ENCODE measurements at regions not wholly inside any gene's neighbourhood (a gene's known extent, or its start where the extent isn't known, plus 50 kb on each side); places are given as distances from the start of the nearest gene placed in this dataset.
"Not testable (repeated sequence)": the region's sequence is repeated elsewhere in the genome, so short reads cannot be mapped to it uniquely, and the experiment has no call there.

DNA sequence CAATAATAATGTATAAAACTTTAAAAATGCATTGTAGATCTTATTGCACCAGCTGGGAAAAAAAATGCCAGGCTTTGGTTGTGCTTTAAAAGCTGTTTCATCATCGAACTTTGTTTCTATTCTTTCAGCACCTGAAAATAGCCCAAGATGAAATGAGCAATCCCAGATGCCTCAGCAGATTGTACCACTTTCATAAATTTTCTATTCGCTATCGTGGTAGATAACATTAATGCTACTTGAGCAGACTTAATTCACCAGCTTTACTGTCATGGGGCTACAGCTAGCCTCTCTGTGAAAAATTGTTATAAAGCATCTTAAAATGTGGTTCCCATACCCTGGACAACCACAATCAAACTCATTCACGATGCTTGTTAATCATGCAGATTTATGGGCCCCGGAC lies 599.6 kb upstream of the HS3ST1 start:
- in situ Hi-C loops (cut with HindIII; ENCODE audit: low sequenced_read_pairs): no loop called here

DNA sequence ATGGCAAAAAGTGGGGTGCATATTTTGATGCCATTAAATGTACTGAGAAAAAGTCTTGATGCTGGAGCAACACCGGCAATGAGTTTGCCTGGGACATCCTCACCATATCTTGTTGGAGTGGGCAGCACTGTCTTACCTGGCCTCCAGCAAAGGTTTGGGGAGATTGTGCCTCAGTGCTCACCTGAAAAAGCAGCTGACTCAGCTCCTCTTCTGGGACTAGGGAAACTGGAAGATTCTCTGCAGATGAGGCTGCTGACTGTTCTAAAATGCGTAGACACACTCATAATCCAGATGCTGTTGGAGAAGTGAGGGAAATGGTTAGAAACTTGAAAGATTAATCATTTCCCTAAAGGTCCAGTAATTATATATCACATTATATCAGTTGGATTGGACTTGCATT lies 593.7 kb upstream of the HS3ST1 start:
- in situ Hi-C loops (cut with HindIII; ENCODE audit: low sequenced_read_pairs): no loop called here

DNA sequence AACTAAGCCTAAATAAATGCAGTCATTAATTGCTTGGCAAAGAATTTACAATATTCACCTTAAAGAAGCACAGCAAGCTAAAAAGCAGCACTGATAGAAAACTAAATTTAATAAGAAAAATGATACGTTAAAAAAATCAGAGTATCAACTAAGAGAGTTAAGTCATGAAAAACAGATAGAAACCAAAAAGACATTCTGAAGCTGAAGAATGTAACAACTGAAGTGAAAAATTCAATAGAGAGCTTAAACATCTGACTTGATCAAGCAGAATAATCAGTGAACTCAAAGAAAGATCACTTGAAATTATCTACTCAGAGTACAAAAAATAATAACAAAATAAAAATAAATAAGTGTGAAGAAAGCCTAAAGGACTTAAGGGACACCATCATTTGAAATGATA lies 588.0 kb upstream of the HS3ST1 start:
- in situ Hi-C loops (cut with HindIII; ENCODE audit: low sequenced_read_pairs): no loop called here

DNA sequence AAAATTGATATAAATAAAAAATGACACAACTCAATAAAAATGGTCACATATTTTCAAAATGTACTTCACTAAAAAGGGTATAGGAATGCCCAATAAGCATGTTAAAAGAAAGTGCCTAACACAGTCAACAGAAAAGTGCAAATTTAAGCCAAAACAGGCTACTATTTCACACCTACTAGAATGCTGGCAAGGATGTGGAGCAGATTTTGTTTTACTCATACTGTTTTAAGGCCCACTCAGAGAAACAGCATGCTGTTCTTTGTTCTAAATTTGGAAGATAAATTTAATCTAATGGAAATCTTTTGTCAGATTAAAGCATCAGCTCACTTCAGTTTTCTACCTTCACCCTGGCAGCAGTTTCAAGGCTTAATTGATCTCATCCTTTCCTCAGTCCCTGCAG lies 576.8 kb upstream of the HS3ST1 start:
- in situ Hi-C loops (cut with HindIII; ENCODE audit: low sequenced_read_pairs): no loop called here

DNA sequence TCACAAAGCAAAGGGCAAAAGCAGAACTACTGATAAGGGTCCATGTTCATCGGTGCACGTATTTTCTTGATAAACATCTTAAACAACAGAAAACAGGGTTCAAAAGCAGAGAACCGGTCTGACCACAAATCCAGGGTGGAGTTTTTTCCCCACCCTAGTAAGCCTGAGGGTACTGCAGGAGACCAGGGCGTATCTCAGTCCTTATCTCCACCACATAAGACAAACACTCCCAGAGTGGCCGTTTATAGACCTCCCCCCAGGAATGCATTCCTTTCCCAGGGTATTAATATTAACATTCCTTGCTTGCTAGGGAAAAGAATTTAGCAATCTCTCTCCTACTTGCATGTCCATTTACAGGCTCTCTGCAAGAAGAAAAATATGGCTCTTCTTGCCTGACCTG lies 567.9 kb upstream of the HS3ST1 start:
- in situ Hi-C loops (cut with HindIII; ENCODE audit: low sequenced_read_pairs): not testable (repeated sequence)

DNA sequence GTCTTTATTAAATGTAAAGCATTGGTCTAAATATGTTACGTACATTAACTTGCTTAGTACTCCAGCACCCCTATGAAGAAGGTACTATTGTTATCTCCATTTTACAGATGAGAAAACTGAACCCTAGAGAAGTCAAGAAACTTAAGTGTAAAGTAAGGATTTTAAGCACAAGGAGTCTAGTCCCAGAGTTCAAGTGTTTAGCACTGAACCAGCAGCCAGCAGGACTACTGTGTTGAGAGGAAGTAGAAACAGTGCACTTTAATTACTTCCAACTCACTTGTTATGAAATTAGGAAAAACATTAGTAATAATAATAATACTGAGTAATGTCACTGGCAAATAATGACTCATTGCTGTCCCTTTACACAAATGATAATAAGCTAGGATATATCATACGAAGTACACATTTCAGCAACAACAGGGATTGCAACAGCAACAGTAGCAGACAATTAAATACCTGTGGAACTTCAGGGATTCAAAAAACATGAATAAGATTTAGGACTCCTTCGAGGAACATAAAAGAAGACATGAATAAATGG lies 548.1 kb upstream of the HS3ST1 start:
- in situ Hi-C loops (cut with HindIII; ENCODE audit: low sequenced_read_pairs): no loop called here

DNA sequence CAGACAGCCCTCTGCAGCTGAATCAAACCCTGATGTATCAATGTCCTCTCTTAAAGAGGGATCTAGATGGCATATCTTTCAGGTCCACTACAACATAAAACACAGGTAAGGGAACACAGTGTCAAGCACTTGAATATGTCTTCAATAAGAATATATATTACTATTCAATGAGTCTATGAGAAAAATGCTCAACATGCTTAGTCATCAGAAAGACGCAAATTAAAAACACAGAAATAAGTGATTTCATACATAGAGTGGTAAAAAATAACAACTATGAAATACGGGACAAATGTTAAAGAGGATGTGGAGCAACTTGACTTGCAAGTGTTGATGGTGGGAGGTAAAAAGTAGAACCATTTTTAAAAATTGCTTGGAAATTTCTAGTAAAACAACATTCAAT lies 544.6 kb upstream of the HS3ST1 start:
- in situ Hi-C loops (cut with HindIII; ENCODE audit: low sequenced_read_pairs): no loop called here

DNA sequence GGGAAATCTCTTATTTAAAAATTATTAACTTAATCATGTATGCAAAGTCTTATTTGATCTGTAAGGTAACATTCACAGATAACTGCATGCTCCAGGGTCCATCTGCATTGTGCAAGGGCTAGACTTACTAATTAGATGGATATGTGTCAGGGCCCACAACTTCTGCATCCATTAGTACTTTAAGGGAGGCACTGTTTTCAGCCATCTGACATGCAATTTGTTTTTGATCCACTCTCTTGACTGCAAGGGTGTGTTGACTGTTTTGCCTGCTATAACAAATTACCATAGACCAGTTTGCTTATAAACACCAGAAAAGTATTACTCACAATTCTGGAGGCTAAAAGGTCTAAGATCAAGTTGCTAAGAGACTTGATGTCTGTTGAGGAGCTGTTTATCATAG lies 542.1 kb upstream of the HS3ST1 start:
- in situ Hi-C loops (cut with HindIII; ENCODE audit: low sequenced_read_pairs): no loop called here

DNA sequence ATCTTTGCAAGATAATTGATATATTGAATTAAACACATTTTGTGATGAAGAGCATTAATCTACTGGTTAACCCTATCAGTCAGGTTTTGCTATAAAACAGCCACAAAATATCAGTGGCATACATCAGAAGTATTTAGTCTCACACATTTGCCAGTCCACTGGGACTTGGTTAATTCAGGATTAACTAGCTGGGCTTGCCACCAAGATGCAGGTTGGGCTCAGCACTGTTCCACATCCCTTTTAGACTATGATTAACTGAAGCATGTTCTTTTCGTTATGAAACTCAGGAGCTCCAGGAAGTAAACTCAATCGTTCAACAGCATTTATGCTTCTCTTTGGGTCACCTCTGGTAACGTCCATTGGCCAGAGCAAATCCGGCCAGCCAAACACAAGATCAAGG lies 538.1 kb upstream of the HS3ST1 start:
- in situ Hi-C loops (cut with HindIII; ENCODE audit: low sequenced_read_pairs): no loop called here

DNA sequence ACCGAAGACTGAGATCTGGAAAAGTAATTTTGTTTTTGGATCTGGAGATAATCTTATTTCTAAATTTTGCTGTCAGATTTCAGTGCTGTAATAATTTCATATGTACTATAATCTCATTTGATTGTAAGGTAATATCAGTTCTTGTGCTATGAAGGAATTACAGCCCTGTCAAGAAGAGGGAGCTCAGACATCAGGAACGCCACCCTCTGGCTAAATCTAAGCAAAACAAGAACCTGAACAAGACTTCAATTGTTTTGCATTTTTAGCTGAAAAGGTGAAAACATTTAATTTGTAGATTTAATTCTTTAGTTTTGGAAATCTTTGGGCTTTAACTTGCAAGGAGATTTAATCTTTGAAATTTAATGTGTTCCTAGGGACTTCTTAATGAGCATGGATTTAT lies 525.4 kb upstream of the HS3ST1 start:
- in situ Hi-C loops (cut with HindIII; ENCODE audit: low sequenced_read_pairs): no loop called here

DNA sequence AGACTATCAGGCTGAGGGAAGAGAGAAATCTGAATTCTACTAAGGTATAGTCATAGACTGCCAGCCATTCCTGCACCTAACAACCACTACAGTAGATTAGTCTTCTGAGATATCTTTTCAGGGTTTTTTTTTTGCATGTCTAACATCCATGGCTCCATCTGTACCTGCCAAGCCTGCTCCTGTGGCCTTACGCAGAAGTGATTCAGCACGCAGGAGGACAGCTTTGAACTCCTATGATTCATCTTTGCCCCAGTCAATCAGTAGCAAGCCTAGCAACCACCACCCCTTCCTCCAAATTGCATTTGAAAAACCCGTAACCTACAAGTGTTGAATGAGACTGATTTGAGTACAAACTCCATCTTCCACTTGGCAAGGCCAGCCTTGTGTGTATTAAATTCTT lies 520.7 kb upstream of the HS3ST1 start:
- in situ Hi-C loops (cut with HindIII; ENCODE audit: low sequenced_read_pairs): no loop called here

DNA sequence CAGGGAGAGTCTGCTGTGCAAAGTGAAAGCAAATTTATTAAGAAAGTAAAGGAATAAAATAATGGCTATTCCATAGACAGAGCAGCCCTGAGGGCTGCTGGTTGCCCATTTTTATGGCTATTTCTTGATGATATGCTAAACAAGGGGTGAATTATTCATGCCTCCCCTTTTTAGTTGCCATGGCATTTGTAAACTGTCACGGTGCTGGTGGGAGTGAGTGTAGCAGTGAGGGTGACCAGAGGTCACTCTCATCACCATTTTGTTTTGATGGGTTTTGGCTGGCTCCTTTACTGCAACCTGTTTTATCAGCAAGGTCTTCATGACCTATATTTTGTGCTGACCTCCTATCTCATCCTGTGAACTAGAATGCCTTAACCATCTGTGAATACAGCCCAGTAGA lies 518.9 kb upstream of the HS3ST1 start:
- in situ Hi-C loops (cut with HindIII; ENCODE audit: low sequenced_read_pairs): not testable (repeated sequence)

DNA sequence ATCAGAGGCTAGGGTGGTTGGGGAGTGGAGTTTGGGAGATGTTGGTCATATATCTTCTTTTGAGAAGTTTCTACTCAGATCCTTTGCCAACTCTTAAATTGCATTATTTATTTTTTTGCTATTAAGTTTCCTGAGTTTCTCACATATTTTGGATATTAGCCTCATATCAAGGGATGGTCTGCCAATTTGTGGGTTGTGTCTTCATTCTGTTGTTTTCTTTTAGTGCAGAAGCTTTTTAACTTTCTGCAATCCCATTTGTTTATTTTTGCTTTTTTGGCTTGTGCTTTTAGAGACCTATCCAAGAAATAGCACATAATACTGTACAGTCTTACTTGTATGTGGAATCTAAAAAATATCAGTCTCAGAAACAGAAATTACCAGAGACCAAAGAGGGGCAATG lies 509.2 kb upstream of the HS3ST1 start:
- in situ Hi-C loops (cut with HindIII; ENCODE audit: low sequenced_read_pairs): no loop called here

DNA sequence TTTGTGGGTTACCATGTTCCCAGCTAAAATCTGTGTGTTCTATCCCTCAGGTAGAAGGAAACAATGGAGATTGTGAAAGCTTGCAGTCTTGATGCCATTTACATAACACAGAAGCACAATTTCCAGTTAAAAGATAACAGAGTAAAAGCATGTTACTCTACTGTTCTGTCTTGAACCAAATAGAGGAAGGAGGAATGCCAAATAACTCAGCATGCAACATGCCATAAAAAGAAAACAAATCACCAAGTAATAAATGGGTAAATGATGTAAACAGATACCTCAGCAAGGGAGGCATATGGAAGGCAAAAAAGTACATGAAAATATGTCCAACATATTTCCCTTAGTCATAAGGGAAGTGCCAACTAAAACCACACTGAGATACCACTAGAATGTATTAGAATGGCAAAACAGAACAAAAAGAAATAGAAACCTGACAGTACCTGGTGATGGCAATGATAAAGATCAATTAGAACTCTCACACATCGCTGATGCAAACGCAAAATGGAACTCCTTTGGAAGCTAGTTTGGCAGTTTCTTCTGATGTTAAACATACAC lies 502.6 kb upstream of the HS3ST1 start:
- in situ Hi-C loops (cut with HindIII; ENCODE audit: low sequenced_read_pairs): no loop called here

DNA sequence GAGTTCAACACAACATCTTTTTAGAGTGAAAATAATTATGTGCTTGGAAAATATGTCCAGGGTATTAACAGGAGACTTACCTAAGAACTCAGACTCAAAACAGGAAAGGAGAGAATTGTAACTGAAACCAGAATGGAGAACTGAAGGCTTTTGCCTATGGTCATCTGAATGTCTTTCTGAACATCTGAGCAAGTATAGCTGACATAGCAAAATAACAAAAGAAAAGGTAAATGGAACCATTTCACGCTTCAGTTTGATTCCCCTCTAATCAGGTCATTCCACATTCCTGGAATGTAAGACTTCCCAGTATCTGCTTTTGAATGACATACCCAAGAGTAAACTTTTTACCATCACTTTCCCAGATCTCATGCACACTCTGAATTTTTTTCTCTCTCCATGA lies 500.4 kb upstream of the HS3ST1 start:
- in situ Hi-C loops (cut with HindIII; ENCODE audit: low sequenced_read_pairs): no loop called here

DNA sequence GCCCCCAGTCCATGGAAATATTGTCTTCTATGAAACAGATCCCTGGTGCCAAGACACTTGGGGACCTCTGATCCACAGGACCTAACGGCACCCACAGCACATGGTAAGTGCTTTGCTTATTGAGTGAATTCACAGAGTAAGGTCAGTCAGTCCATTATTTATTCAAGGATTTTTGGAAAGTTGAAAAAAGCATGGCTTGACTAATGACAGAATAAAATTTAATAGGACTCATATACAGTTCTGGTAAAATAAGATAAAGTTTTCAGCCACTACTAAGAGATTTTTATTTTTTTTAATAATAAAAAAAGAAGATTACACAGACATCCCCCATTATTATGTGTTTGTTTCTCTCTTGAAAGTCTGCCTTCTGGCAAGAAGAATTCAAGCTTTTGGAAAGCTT lies 490.6 kb upstream of the HS3ST1 start:
- in situ Hi-C loops (cut with HindIII; ENCODE audit: low sequenced_read_pairs): no loop called here

DNA sequence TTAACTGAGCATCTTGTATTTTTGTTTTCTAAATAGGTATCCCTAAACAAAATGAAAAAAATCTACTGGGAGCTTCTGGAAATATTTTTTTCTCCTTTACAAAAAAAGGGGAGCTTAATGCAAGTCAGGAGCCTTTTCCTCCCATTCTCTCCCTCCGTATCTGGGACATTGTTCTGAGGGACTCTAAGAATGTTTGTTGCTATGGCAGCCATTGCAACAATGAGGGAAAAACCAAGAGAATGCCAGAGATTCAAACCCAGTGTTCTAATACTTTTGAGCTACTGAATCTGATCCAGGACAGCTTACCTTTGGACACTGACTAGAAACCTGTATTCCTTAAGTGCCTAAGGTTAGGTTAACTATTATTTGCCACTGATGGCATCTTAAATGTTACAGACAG lies 485.7 kb upstream of the HS3ST1 start:
- in situ Hi-C loops (cut with HindIII; ENCODE audit: low sequenced_read_pairs): no loop called here

DNA sequence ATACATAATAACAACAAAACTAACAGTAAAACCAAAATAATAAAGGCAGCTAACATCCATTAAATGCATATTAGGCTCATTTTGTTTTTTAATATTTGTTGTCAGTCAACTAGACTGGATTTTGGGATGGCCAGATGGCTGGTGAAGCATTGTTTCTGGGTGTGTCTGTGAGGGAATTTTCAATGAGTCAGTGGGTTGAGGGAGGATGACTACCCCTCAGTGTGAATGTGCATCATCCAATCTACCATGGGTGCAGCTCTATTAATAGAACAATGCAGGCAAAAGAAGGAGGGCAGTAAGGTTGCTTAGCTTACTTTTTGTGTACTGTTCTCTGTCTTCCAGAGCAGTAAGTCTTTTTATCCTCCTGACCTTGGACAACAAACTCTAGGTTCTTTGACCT lies 484.2 kb upstream of the HS3ST1 start:
- in situ Hi-C loops (cut with HindIII; ENCODE audit: low sequenced_read_pairs): no loop called here

DNA sequence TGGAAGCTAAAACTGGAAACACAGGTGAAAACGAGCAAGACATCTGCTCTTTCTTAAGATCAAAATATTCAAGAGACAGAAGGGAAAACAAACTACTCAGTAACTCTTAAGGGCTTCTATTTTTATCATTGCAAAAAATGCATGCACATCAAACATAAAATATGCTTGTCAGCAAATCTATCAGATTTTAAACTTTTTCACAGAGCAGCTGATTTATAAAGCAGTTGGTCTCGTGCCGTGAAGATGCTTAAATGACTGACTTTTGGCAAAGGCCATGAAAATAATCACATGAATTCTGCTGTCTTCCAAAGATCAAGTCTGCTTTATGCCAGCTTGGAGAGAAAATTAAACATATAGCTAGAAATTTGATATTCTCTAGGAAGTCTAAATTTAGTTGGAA lies 482.1 kb upstream of the HS3ST1 start:
- in situ Hi-C loops (cut with HindIII; ENCODE audit: low sequenced_read_pairs): no loop called here

DNA sequence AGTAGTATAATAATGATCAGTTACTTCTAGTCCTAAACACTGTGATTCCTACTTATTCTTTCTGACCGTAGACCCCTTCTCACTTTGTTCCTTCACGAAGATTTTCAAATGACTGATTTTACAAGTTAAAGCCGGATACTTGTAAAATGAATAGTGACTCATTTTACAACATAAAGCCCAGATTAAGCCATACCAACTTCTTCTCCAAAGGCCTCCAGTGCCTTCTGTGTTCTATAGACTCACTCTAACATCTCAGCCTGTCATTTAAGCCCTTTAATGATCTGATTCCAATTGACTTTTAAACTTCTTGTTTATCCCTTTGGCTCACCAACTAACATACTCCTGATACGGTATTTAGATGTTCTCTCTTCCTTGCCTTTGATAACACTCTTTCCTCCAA lies 480.0 kb upstream of the HS3ST1 start:
- in situ Hi-C loops (cut with HindIII; ENCODE audit: low sequenced_read_pairs): no loop called here

DNA sequence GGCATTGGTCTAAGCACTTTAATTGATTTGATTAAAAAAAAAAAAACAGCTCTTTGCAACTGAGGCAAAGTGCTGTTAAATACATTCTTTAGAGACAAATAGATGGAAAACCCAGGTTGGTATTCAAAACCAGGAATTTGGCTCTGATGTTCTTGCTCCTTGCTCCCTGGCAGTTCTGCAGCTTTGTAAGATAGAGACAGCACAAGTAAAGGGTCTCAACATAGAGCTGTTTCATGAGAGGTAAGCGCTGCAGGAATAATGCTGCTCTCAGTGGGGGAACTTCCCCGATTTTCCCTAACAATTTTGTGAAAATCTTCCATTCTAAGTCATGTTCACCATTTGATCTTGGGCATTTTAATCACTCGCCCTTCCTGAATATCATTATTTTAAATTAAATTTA lies 479.5 kb upstream of the HS3ST1 start:
- in situ Hi-C loops (cut with HindIII; ENCODE audit: low sequenced_read_pairs): no loop called here

DNA sequence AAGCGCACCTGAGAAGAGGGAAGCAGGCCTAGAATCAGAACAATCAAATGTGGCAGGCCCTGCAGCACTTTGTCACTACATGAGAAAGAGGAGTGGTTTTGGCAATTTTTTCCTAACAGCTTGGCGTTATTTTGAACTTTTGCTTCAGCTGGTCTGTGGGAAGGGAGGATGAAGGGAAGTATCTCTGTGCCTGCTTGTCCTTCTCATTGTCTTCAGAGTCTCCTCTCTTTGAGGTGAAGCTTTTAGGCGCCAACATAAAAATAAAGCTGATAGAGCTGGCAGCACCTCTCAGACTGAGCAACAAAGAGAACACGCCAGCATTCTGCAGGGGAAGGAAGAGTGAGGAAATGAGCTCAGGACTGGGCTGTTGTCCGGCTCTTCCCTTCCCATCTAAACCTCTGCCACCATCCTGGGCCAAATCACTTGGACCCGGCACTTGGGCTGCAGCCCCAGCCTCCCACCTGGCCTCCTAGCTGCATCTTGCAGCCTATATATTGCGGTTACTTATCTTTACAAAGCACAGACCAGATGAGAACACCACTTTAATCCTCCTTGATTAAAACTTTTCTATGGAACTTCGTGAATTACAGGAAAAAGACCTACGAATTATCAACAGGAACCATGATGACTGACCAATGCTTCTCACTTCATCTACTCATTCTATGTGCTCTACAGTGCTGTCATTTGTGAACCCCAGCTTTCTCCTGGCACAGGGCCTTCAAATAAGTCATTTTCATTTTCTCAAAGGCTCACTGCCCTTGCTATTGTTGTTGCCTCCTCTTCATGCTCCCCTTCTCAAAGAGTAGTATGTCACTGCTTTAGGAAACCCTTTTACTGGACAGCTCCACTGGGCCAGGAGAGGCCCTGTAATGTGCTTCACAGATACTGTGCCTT lies 476.4 kb upstream of the HS3ST1 start:
- in situ Hi-C loops (cut with HindIII; ENCODE audit: low sequenced_read_pairs): no loop called here

DNA sequence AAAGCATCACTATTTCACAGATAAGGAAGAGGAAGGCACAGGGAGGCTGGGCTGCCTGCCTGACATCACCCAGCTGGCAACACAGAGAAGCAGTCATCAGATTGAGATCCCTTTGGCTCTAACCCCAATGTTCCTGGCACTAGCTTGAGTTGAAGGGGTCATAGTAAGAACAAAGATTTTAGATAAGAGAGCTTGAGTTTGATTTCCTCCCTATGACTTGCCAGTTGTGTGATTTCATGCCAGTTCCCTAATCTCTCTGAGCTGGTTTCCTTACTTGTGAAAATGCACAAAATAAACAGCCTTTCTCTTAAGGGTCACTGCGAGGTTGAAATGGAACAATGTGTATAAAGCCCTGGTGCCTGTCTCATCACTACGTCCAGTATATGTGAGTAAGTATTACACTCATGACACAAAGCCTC lies 475.4 kb upstream of the HS3ST1 start:
- in situ Hi-C loops (cut with HindIII; ENCODE audit: low sequenced_read_pairs): no loop called here
